Calu3 (cell line): ENCODE measurements at regions not wholly inside any gene's neighbourhood (a gene's known extent, or its start where the extent isn't known, plus 50 kb on each side); places are given as distances from the start of the nearest gene placed in this dataset.

Source experiments
- BruUV-seq: library from RNA; stranded (reverse); fragments of 400-500 nt; replicated peaks from 2 replicates; lab custom pipeline; 2021; lab: Mats Ljungman, UMichigan
- CTCF ChIA-PET: fragments of 300-600 bp; sonication (Branson Sonifier 250); formaldehyde crosslinking; loops from one replicate; lab custom pipeline; 2022; ENCODE audit warnings: antibody characterized with exemption; lab: Charles Lee
- DNase-seq: peaks from one replicate; pipeline ENCODE4 v3.0.0; 2022
- H3K27ac Mint-ChIP-seq: one replicate; pipeline ENCODE4 v1.8.0; 2022; ENCODE audit warnings: mixed read lengths; ENCODE audit not compliant: unreplicated experiment
- H3K27me3 Mint-ChIP-seq: one replicate; pipeline ENCODE4 v1.8.0; 2022; ENCODE audit warnings: mixed read lengths; ENCODE audit not compliant: unreplicated experiment
- H3K36me3 Mint-ChIP-seq: one replicate; pipeline ENCODE4 v1.8.0; 2022; ENCODE audit warnings: mild to moderate bottlenecking, moderate library complexity, mixed read lengths; ENCODE audit not compliant: insufficient read depth, unreplicated experiment
- H3K4me1 Mint-ChIP-seq: one replicate; pipeline ENCODE4 v1.8.0; 2022; ENCODE audit warnings: mild to moderate bottlenecking, low read depth, mixed read lengths; ENCODE audit not compliant: unreplicated experiment
- H3K4me3 Mint-ChIP-seq: one replicate; pipeline ENCODE4 v1.8.0; 2022; ENCODE audit warnings: mild to moderate bottlenecking, low read depth, moderate library complexity, mixed read lengths; ENCODE audit not compliant: unreplicated experiment
- H3K9me3 Mint-ChIP-seq: one replicate; pipeline ENCODE4 v1.8.0; 2022; ENCODE audit warnings: low read depth, mixed read lengths; ENCODE audit not compliant: unreplicated experiment
- intact Hi-C: fragments of 100-400 bp; cut with micrococcal nuclease; formaldehyde crosslinking; loops from one replicate; pipeline ENCODE4 v1.10.0; 2022; ENCODE audit not compliant: unreplicated experiment
- TF ChIP-seq, protein P1 (sequence below): fragments of 200-600 bp; IDR thresholded peaks from one replicate; pipeline ENCODE4 v1.8.0; 2022; ENCODE audit warnings: antibody characterized with exemption; ENCODE audit not compliant: unreplicated experiment

DNA sequence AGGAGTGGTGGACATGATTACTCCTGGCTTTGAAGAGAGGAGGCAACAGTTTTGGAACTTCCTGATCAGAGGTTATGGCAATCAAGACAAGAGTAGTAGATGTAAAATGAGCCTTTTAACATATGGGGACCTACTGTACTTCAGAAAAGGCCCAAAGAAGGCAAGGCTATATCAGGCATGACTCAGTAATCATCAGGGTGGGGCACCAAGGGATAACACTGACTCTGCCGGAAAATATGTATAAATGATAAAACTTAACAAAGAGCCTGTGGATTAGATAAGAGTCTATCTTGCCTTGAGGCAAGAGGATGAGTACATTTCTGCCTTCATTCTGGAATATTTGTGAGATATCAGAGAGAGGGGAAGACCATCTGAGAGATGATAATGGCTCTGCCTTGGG is 1389.9 kb upstream of the MAP3K7 start:
- no peaks in the 10 kb centered on the region for H3K4me1 Mint-ChIP-seq
- no peaks in the 10 kb centered on the region for H3K27me3 Mint-ChIP-seq
- no peak overlapping the region for H3K4me3 Mint-ChIP-seq
- intact Hi-C loops, result no loop called here
- DNase-seq, result no peak
- peaks cover 10% of the 10 kb centered on the region for H3K9me3 Mint-ChIP-seq
- no peaks in the 10 kb centered on the region for H3K36me3 Mint-ChIP-seq
- no peak overlapping the region for H3K27ac Mint-ChIP-seq
- CTCF ChIA-PET, result no interaction called here
- TF ChIP-seq, protein P1, sequence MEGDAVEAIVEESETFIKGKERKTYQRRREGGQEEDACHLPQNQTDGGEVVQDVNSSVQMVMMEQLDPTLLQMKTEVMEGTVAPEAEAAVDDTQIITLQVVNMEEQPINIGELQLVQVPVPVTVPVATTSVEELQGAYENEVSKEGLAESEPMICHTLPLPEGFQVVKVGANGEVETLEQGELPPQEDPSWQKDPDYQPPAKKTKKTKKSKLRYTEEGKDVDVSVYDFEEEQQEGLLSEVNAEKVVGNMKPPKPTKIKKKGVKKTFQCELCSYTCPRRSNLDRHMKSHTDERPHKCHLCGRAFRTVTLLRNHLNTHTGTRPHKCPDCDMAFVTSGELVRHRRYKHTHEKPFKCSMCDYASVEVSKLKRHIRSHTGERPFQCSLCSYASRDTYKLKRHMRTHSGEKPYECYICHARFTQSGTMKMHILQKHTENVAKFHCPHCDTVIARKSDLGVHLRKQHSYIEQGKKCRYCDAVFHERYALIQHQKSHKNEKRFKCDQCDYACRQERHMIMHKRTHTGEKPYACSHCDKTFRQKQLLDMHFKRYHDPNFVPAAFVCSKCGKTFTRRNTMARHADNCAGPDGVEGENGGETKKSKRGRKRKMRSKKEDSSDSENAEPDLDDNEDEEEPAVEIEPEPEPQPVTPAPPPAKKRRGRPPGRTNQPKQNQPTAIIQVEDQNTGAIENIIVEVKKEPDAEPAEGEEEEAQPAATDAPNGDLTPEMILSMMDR, result no peak
- no TSS peak for BruUV-seq

DNA sequence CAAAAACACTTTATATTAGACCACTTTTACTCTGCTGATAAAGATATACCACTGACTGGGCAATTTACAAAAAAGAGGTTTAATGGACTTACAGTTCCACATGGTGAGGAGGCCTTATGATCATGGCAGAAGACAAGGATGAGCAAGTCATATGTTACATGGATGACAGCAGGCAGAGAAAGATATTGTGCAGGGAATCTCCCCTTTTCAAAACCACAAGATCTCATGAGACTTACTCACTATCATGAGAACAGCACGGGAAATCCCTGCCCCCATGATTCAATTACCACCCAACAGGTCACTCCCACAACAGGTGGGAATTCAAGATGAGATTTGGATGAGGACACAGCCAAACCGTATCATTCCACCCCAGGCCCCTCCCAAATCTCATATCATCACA is 1383.8 kb upstream of the MAP3K7 start:
- Mint-ChIP-seq H3K4me3 (no peak overlapping the region), H3K36me3 (no peaks in the 10 kb centered on the region), H3K4me1 (no peaks in the 10 kb centered on the region), H3K9me3 (peaks cover 14% of the 10 kb centered on the region), H3K27me3 (no peaks in the 10 kb centered on the region), H3K27ac (no peak overlapping the region)
- intact Hi-C loops, result no loop called here
- DNase-seq, result no peak
- BruUV-seq, result no TSS peak
- CTCF ChIA-PET, result no interaction called here
- TF ChIP-seq, protein P1, result no peak

DNA sequence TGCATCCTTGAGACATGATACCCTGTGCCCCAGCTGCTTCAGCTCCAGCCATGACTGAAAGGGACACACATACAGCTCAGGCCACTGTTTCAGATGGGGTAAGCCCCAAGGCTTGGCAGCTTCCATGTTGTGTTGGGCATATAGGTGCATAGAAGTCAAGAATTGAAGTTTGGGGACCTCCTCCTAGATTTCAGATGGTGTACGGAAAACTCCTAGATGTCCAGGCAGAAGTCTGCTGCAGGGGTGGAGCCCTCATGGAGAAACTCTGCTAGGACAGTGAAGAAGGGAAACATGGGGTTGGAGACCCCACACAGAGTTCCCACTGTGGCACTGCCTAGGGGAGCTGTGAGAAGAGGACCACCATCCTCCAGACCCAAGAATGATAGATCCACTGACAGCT is 1379.0 kb upstream of the MAP3K7 start:
- Mint-ChIP-seq H3K27me3 (no peaks in the 10 kb centered on the region), H3K4me3 (no peak overlapping the region), H3K27ac (no peak overlapping the region), H3K9me3 (peaks cover 12% of the 10 kb centered on the region), H3K4me1 (no peaks in the 10 kb centered on the region), H3K36me3 (no peaks in the 10 kb centered on the region)
- no peak for DNase-seq
- intact Hi-C loops, result no loop called here
- CTCF ChIA-PET, result no interaction called here
- BruUV-seq, result no TSS peak
- TF ChIP-seq, protein P1, result no peak

DNA sequence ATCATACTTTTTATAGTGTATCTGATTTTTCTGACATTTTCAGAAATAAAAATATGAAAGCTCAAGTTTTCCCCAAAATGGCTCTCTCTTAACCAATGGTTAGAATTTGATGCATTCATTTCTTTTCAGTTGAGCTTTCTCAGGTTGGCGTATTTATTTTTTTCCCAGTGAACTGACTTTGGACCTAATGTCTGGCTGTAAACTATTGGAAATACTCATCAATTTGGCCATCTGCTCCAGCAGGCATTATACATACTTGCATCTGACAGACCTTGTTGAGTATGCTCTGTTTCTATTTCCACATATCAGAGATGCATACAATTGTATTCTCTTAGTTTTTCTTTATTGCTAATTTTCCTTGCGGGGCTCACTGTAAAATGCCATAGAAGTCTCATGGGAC is 1374.8 kb upstream of the MAP3K7 start:
- CTCF ChIA-PET, result no interaction called here
- no TSS peak for BruUV-seq
- no peak for DNase-seq
- H3K4me3 Mint-ChIP-seq, result no peak overlapping the region
- peaks cover 6% of the 10 kb centered on the region for H3K9me3 Mint-ChIP-seq
- TF ChIP-seq, protein P1, result no peak
- H3K4me1 Mint-ChIP-seq, result no peaks in the 10 kb centered on the region
- H3K27me3 Mint-ChIP-seq, result no peaks in the 10 kb centered on the region
- H3K27ac Mint-ChIP-seq, result no peak overlapping the region
- intact Hi-C loops, result no loop called here
- H3K36me3 Mint-ChIP-seq, result no peaks in the 10 kb centered on the region

DNA sequence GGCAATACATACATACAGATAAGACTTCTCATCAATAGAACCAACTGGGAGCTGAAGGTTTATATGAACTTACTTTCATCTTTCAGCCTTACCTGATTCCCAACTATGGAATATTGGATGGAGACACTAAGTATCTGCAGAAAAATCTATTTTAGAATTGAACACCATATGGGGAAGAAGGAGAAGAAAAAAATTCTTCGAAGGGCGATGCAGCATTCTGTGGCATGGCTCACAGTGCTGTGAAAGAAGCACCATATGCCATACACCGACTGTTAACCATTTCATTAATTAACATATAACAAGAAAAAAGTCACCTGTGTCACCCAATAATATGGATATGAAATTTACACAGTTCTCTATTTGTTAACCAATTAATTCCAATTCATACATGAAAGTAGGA is 1374.4 kb upstream of the MAP3K7 start:
- Mint-ChIP-seq H3K9me3 (peaks cover 6% of the 10 kb centered on the region), H3K36me3 (no peaks in the 10 kb centered on the region), H3K27ac (no peak overlapping the region), H3K4me1 (no peaks in the 10 kb centered on the region), H3K27me3 (no peaks in the 10 kb centered on the region), H3K4me3 (no peak overlapping the region)
- no TSS peak for BruUV-seq
- DNase-seq, result no peak
- CTCF ChIA-PET, result no interaction called here
- TF ChIP-seq, protein P1, result no peak
- intact Hi-C loops, result no loop called here
